Thyroid gland (tissue), 4 donors: ENCODE measurements at regions not wholly inside any gene's neighbourhood (a gene's known extent, or its start where the extent isn't known, plus 50 kb on each side); places are given as distances from the start of the nearest gene placed in this dataset.

Experiments
- DNase-seq, 2 donors: peaks; one replicate each; pipeline ENCODE4 v3.0.0-alpha.2; 2019
- H3K27ac ChIP-seq, 3 donors: fragments of 200-600 bp; sonication (generic); 1 replicate in 2 of 3; 2 replicates in 1 of 3; pipeline ENCODE4 v1.5.1; 2016 to 2019; ENCODE audit warnings: mild to moderate bottlenecking in 1 of 3, moderate library complexity in 1 of 3
- H3K27me3 ChIP-seq: fragments of 200-600 bp; sonication (generic); one replicate; pipeline ENCODE4 v1.5.1; 2019
- H3K36me3 ChIP-seq, 2 donors: fragments of 200-600 bp; sonication (generic); one replicate each; pipeline ENCODE4 v1.5.1; 2016 to 2019
- H3K4me1 ChIP-seq, 2 donors: fragments of 200-600 bp; sonication (generic); one replicate each; pipeline ENCODE4 v1.5.1; 2017 to 2019
- H3K4me3 ChIP-seq, 3 donors: fragments of 200-600 bp; sonication (generic); replicated peaks in 1 of 3; 1 replicate in 2 of 3; 2 replicates in 1 of 3; pipeline ENCODE4 v1.5.1; 2016; ENCODE audit warnings: mild to moderate bottlenecking in 1 of 3
- H3K9me3 ChIP-seq: fragments of 200-600 bp; sonication (generic); one replicate; pipeline ENCODE4 v1.5.1; 2017
- POLR2A ChIP-seq, 2 donors: fragments of 450-650 bp; IDR thresholded peaks; one replicate each; pipeline ENCODE4 v1.6.1; 2017; ENCODE audit warnings: antibody characterized with exemption in 2 of 2, mild to moderate bottlenecking in 2 of 2, moderate library complexity in 1 of 2
- whole genome bisulfite sequencing, 2 donors: methylation state at CpG; one replicate each; pipeline ENCODE4 v1.1.5; 2017; 5-methylcytosine and 5-hydroxymethylcytosine counted together
- intact Hi-C: fragments of 100-400 bp; cut with DNase I; formaldehyde crosslinking; loops from one replicate; pipeline ENCODE4 v1.15.1; 2023
- TF ChIP-seq, protein P1 (sequence below), 6 experiments: fragments of 200-600 bp in 3 of 6; fragments of 450-650 bp in 3 of 6; sonication (generic) in 3 of 6; IDR thresholded peaks; one replicate each; pipeline ENCODE4 v1.5.1; 2016 to 2019; ENCODE audit warnings: antibody characterized with exemption in 6 of 6, mild to moderate bottlenecking in 2 of 6, inconsistent platforms in 1 of 6, moderate library complexity in 1 of 6

DNA sequence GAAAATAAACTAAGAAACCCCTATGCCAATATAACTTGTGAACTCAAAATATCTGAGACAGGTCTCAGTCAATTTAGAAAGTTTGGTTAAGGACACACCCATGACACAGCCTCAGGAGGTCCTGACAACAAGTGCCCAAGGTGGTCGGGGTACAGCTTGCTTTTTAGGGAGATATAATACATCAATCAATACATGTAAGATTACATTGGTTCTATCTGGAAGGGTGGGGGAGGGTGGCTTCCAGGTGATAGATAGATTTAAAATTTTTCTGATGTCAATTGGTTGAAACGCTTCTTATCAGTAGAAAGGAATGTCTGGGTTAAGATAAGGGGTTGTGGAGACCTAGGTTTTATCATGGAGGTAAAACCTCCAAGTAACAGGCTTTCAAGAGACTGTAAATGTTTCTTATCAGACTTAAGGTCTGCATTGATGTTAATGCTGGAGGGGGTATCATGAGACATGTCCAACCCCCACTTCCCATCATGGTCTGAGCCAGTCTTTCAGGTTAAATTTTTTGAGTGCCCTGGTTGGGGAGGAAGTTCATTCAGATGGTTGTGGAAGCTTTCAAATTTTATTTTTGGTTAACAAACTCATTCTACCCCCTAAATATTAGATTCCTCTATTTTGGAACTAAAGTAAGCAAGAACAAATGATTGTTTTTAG, 82.0 kb upstream of the RASSF8 start:
- Histone ChIP-seq H3K36me3 (no peaks in the 10 kb centered on the region), H3K27ac (no peak overlapping the region), H3K4me1 (no peaks in the 10 kb centered on the region), H3K27me3 (no peaks in the 10 kb centered on the region), H3K9me3 (no peaks in the 10 kb centered on the region), H3K4me3 (no peak overlapping the region)
- 64 to 67% methylated on average over 2 of the region's 2 CpGs for WGBS, 2 donors
- no peak for DNase-seq
- TF ChIP-seq, protein P1, sequence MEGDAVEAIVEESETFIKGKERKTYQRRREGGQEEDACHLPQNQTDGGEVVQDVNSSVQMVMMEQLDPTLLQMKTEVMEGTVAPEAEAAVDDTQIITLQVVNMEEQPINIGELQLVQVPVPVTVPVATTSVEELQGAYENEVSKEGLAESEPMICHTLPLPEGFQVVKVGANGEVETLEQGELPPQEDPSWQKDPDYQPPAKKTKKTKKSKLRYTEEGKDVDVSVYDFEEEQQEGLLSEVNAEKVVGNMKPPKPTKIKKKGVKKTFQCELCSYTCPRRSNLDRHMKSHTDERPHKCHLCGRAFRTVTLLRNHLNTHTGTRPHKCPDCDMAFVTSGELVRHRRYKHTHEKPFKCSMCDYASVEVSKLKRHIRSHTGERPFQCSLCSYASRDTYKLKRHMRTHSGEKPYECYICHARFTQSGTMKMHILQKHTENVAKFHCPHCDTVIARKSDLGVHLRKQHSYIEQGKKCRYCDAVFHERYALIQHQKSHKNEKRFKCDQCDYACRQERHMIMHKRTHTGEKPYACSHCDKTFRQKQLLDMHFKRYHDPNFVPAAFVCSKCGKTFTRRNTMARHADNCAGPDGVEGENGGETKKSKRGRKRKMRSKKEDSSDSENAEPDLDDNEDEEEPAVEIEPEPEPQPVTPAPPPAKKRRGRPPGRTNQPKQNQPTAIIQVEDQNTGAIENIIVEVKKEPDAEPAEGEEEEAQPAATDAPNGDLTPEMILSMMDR (IDR thresholded peaks at IDR 0.05): no peak
- no peak for TF ChIP-seq POLR2A (IDR thresholded peaks at IDR 0.05)
- intact Hi-C loops: no loop called here

DNA sequence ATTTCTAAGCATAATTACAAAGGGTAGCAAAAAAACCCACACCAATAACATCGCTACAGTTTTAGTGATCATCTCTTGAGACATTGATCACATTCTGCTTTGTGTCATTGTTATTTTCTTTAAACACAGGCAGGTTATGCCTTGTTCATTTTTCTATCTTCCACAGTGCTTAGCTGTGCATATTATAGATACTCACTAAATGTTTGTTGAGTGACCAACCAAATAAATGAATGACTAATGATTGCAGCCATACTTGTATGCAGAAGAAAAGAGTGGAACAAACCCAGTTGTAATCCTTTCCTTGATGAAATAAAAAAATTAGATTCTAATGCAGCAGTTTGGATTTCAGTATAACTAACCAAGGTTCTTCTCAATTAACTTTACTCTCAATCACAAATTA, 81.0 kb upstream of the RASSF8 start:
- 98 to 100% methylated on average over 1 of the region's 1 CpG for WGBS, 2 donors
- TF ChIP-seq, protein P1 (IDR thresholded peaks at IDR 0.05): no peak
- TF ChIP-seq POLR2A (IDR thresholded peaks at IDR 0.05): no peak
- H3K4me1 ChIP-seq: no peaks in the 10 kb centered on the region
- no peak overlapping the region for H3K27ac ChIP-seq
- no peak overlapping the region for H3K4me3 ChIP-seq
- DNase-seq: no peak
- intact Hi-C loops: no loop called here
- no peaks in the 10 kb centered on the region for H3K36me3 ChIP-seq
- no peaks in the 10 kb centered on the region for H3K27me3 ChIP-seq
- no peaks in the 10 kb centered on the region for H3K9me3 ChIP-seq

GRCh38 chr12:25882266-25882665, 76.2 kb upstream of the RASSF8 start:
- DNase-seq: no peak
- intact Hi-C loops: no loop called here
- no peak for TF ChIP-seq POLR2A (IDR thresholded peaks at IDR 0.05)
- TF ChIP-seq, protein P1 (IDR thresholded peaks at IDR 0.05): no peak
- WGBS, 2 donors: 82 to 90% methylated on average over 1 of the region's 1 CpG
- H3K27ac ChIP-seq: no peak overlapping the region
- H3K36me3 ChIP-seq: no peaks in the 10 kb centered on the region
- no peak overlapping the region for H3K4me3 ChIP-seq
- no peaks in the 10 kb centered on the region for H3K27me3 ChIP-seq
- no peaks in the 10 kb centered on the region for H3K4me1 ChIP-seq
- no peaks in the 10 kb centered on the region for H3K9me3 ChIP-seq

DNA sequence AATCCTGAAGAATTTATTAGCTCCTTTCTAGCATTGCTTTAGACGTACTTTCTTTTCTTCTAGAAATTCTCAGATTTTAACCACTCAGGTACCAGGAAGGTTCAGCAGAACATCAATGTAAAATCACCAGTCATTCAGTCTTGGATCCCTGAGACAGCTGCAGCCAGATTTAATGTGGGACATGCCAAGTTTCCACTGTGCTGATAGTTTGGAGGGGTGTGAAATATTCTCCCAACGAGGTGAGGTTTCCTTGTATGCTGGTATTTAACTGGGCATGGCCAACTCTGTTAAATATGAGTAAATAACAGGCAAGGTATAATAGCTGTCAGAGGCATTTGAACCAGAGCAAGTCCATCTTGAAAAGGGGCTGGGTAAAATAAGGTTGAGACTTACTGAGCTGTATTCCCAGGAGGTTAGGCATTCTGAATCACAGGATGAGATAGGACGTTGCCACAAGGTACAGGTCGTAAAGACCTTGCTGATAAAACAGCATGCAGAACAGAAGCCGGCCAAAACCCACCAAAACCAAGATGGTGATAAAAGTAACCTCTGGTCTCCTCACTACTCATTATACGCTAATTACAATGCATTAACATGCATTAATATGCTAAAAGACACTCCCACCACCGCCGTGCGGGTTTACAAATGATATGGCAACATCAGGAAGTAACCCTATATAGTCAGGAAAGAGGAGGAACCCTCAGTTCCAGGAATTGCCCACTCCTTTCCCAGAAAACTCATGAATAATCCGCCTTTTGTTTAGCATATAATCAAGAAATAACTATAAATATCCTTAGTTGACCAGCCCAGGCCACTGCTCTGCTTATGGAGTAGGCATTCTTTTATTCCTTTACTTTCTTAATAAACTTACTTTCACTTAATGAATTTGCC, 75.2 kb upstream of the RASSF8 start:
- Histone ChIP-seq H3K4me3 (no peak overlapping the region), H3K27me3 (no peaks in the 10 kb centered on the region), H3K27ac (no peak overlapping the region), H3K36me3 (no peaks in the 10 kb centered on the region), H3K9me3 (no peaks in the 10 kb centered on the region), H3K4me1 (no peaks in the 10 kb centered on the region)
- no peak for DNase-seq
- TF ChIP-seq, protein P1 (IDR thresholded peaks at IDR 0.05): no peak
- no peak for TF ChIP-seq POLR2A (IDR thresholded peaks at IDR 0.05)
- intact Hi-C loops: no loop called here
- 81 to 83% methylated on average over 10 of the region's 10 CpGs for WGBS, 2 donors
